H1 (cell line): ENCODE measurements at regions not wholly inside any gene's neighbourhood (a gene's known extent, or its start where the extent isn't known, plus 50 kb on each side); places are given as distances from the start of the nearest gene placed in this dataset.

ENCODE experiments used
- EZH2 ChIP-seq: fragments of 200-600 bp; sonication (generic); IDR thresholded peaks from 2 replicates; pipeline ENCODE4 v1.7.1; 2012; ENCODE audit warnings: low read depth, mild to moderate bottlenecking, moderate library complexity, low read length, inconsistent platforms; ENCODE audit not compliant: severe bottlenecking
- GABPA ChIP-seq: IDR thresholded peaks from 2 replicates; pipeline ENCODE4 v1.6.1; 2011; ENCODE audit warnings: mild to moderate bottlenecking, low read length, moderate library complexity, borderline replicate concordance; ENCODE audit not compliant: insufficient read depth

DNA sequence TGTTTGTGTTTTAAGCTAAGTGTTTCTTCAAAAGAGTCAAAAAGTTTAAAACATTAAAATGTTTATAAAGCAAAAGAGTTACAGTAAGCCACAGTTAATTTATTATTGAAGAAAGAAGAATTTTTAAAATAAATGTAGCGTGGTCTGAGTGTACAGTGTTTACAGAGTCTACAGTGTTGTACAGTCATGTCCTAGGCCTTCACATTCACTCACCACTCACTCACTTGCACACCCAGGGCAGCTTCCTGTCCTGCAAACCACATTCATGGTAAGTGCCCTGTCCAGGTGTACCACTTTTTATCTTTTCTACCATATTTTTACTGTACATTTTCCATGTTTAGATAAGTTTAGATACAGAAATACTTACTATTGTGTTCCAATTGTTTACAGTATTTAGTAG, 239.7 kb upstream of the AGA start (continued):
- no peak for TF ChIP-seq GABPA
- TF ChIP-seq EZH2 = no peak
- TF ChIP-seq, all 59 proteins: peak for 0
